ENCODE measurements at regions not wholly inside any gene's neighbourhood (a gene's known extent, or its start where the extent isn't known, plus 50 kb on each side); places are given as distances from the start of the nearest gene placed in this dataset.

GRCh38 chr5:100313657-100314056, 221.5 kb upstream of the FAM174A start:
- no peak for TF ChIP-seq CTCF (IDR thresholded peaks at IDR 0.05)
- TF ChIP-seq EZH2 (IDR thresholded peaks at IDR 0.05; ENCODE audit: borderline replicate concordance, insufficient read depth, low read depth, low read length, poor library complexity, severe bottlenecking), result no peak

Data from B cell (primary cell).